CD4-positive, alpha-beta T cell treated with Interleukin-17A for 1 hour (primary cell): ENCODE measurements at regions not wholly inside any gene's neighbourhood (a gene's known extent, or its start where the extent isn't known, plus 50 kb on each side); places are given as distances from the start of the nearest gene placed in this dataset.

Source experiments
- DNase-seq: peaks from one replicate; pipeline ENCODE4 v3.0.0-alpha.2; 2020

GRCh38 chr4:138851391-138852335 is 163.9 kb upstream of the NOCT start:
- no peak for DNase-seq

GRCh38 chr4:138845664-138846063 is 169.9 kb upstream of the NOCT start:
- DNase-seq, result no peak

DNA sequence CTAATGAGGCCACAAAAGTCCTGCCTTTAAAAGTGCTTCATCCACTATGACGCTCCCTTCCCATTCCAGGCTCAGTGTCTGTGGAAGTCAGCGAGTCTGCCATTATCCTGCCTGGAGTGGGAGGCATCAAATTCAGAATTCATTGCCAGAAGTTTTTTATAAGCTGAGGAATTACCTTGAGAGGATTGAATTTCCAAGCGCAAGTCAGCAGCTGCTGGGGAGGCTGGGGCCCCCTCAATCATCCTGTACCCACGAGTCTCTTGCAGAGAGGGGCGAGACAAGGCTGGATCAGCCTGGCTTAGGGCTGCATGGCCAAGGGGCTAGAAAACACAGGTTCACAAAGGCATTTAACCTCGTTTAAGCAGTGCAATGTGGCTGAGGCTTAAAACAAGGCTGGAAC is 170.5 kb upstream of the NOCT start:
- no peak for DNase-seq

GRCh38 chr4:138843616-138844015 is 172.0 kb upstream of the NOCT start:
- no peak for DNase-seq

DNA sequence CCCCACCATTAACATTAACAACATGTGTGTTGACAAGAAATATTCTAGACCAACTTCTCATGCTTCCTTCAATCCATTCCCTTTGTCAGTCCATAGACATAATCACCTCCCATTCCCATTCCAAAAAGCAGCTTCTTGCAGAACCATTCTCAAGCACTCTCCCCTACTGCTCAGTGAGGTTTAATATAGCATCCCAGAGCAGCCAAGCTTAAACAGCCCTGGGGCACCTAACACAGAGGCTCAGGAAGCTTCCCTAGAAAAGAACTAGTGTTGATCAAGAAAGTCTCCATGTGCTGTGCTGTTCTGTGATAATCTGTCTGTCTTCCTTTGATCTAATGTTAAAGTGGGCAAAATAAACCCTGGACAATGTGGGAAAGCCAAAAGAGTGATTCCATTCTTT is 174.2 kb upstream of the NOCT start:
- DNase-seq, result no peak

- no peak for DNase-seq
Observed at GRCh38 chr4:138838251-138838650, 177.3 kb upstream of the NOCT start.

- DNase-seq, result no peak
Observed at GRCh38 chr4:138835832-138836533, 179.6 kb upstream of the NOCT start.

DNA sequence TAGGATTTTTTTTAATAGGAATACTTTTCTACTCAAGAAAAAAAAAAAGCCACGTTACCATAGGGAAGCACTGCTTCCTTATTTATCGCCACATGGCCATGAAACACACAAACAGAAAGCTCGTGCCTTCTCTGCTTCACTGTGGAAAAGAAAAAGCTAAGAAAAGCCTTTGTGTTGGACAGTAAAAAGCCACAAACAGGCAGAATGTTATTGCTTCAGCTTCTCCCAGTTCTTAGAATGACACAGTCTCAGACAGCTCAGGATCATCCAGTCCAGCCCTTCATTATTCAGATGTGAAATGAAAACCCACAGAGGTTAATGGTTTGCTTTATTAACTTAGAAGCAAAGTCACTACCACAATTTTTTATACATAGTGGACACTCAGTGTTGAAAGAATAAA is 181.6 kb upstream of the NOCT start:
- no peak for DNase-seq

DNA sequence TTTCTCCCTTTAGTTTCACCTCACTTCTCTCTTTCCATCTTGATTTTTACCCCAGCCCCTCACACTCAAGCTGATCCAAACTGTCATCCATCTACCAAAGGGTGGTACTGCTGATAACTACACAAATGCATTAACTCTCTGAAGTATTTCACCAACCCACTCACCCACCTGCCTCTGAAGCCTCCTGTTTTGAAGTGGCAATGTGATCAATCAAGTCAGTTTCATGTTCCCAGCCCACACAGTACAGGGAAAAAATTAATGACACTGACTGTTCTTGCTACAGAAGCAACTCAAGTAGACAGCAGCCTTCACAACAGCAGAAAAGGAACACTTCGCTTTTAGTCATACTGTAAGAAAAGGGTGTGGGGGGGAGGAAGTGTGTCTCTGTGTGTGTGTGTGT is 183.0 kb upstream of the NOCT start:
- DNase-seq, result no peak

GRCh38 chr4:138831948-138832347 is 183.6 kb upstream of the NOCT start:
- no peak for DNase-seq

DNA sequence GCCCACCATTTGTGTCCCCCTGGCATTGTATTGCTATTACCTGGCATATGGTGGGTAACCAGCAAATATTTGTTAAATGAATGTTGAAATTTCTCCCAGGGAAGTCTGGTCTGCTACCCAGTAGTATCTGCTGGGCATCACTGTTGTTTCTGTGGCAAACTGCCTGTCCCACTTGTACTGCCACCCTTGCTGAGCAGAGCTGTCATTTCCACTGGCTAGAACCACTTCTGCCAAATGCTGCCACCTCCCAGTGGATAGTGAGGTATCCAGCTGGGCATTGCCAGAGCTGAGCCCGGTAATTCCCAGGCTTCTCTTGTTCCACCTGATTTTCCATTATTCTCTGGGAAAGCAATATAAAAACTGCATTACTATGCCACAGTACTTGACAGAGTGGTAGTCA is 186.7 kb upstream of the NOCT start:
- DNase-seq, result no peak

GRCh38 chr4:138826754-138827153 is 188.8 kb upstream of the NOCT start:
- no peak for DNase-seq

DNA sequence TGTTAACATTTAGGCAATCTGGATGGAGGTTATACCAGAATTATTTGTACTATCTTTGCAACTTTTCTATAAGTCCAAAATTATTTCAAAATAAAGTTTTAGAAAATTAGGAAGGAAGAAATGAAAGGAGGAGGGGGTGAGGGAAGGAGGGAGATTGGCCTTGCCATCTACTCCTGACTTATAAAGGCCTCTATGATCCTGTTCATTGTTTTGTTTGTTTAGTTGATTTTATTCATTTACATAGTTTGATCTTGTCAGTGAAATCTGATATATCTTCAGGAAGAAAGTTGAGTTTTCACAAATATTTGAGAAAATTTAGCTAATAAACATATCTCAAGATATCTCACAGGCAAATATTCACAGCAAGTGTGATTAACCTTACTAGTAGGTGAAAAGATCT is 189.3 kb upstream of the NOCT start:
- DNase-seq, result no peak

DNA sequence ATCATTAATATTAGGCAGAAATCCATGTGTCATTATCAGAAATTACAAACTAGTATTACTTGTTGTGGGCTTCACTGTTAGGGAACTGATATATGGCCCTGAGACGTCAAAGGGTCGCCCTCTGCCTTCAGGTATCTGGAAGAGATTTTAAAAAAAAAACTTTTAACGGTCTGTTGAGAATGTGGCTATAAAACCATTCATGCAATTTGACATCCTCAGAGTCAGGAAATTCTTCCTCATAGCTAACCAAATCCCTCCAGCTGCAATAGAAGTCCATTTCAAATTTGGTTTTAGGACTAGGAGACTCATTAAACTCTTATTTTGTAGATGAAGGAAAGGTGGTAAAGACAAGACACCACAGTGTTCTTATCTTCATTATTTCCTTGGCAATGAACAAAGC is 194.2 kb upstream of the NOCT start:
- DNase-seq, result no peak

- DNase-seq, result no peak
Observed at GRCh38 chr4:138816875-138817274, 198.7 kb upstream of the NOCT start.

GRCh38 chr4:138815811-138816210 is 199.8 kb upstream of the NOCT start:
- no peak for DNase-seq

GRCh38 chr4:138805736-138806135 is 209.8 kb upstream of the NOCT start:
- no peak for DNase-seq

GRCh38 chr4:138804711-138805110 is 210.9 kb upstream of the NOCT start:
- DNase-seq, result no peak

DNA sequence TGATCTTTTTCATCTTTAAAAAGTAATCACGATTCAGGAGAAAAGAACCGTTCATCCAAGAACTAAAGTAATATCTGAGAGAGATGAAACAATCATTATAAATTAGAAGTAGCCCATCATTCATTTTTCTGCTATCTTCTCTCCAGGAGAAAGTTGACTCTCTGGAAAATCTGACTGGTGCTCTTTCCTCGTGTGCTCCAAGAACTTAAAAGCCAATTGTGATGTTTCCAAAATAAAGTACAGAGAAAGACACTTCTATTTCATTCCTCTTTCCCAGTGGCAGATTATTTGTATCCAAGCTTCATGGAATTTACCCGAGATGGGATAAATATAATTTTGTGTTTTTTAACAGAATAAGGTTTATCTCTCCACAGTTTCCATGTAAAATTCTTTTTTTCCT is 212.5 kb upstream of the NOCT start:
- DNase-seq, result no peak

GRCh38 chr4:138802499-138802898 is 213.1 kb upstream of the NOCT start:
- no peak for DNase-seq

- no peak for DNase-seq
Observed at GRCh38 chr4:138800421-138800820, 215.2 kb upstream of the NOCT start.

DNA sequence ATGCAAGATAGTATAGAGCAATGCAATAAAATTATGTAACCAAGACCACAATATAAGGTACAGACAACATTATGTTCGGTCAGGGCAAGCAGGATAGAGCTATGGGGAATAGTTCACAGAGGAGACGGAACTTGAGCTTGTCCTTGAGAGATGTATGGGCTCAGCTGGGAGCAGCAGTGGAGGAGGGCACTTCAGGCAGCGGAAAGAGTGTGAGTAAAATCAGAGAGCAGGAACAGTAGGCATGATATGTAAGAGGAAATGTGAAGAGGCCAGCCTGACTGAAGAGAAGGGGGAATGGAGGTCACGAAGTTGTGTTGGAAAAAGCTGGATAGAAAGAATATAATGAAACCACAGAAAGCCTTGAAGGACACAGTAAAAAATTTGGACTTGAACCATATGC is 217.2 kb upstream of the NOCT start:
- no peak for DNase-seq

GRCh38 chr4:138797646-138798045 is 217.9 kb upstream of the NOCT start:
- no peak for DNase-seq

GRCh38 chr4:138796761-138797160 is 218.8 kb upstream of the NOCT start:
- DNase-seq, result no peak
